ENCODE measurements at regions not wholly inside any gene's neighbourhood (a gene's known extent, or its start where the extent isn't known, plus 50 kb on each side); places are given as distances from the start of the nearest gene placed in this dataset.

DNA sequence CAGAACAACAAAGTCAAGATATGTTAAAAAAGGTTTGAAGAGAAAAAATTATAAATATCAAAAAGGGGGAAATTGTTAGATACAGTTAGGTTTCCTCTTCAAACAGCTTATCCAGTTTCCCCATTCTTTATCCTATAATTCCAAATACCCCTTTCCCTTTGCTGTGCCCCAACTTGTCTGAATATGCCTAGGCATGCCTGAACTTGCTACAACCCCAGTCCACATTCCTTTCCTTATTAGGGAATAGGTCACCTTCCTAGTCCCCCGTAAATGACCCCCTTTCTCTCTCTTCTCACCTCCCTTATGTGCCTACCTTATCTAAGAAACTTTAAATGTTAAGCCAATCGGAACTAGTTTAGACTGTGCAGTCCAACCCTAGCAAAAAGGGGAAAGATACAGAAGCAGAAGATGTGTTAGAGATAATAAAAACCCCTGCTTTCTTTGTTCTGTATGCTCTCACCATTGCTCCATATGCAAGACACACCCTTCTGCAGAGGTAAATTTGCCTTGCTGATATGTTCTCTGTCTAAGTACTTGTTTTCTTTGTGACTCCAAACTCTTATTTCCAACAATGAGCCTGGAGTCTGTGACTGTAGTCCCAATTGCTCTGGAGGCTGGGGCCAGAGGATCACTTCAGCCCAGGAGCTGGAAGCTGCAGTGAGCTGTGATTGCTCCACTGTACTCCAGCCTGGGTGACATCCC is 810.1 kb downstream of the PLA2G4A start:
- H3K27ac ChIP-seq, result no peak overlapping the region
- H3K4me1 ChIP-seq, result no peaks in the 10 kb centered on the region
- TF ChIP-seq POLR2AphosphoS5 (IDR thresholded peaks at IDR 0.05) (no peak), EP300 (IDR thresholded peaks at IDR 0.05) (no peak)
- H3K27me3 ChIP-seq, result no peaks in the 10 kb centered on the region
- DNase-seq, result no peak
- peaks cover 0 to 4% (median 0%) of the 10 kb centered on the region in 4 donors for H3K9me3 ChIP-seq
- WGBS, 2 donors, result 80 to 84% methylated on average over 2 of the region's 2 CpGs
- H3K4me3 ChIP-seq, result no peak overlapping the region
- intact Hi-C loops (cut with DNase I), result no loop called here
- H3K36me3 ChIP-seq, result no peaks in the 10 kb centered on the region

DNA sequence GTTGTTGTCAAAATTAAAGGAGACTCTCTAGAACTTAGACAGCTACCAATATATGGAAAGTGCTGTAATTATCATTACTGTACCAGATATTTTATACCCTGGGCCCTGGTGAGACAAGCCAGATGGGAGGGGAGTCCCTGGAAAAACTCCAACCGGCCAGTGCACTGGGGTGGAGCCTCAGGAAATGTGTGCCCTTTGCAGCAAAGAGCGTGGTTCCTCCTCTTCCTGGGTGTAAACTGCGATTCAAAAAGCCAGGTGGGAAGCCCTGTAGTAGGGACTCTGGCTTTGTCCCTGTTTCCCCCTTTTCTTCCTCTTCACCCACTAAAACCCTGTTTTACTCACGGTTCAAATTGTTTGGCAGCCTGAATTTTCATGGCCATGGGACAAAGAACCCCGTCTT is 812.3 kb downstream of the PLA2G4A start:
- DNase-seq, result no peak
- no peaks in the 10 kb centered on the region for H3K4me1 ChIP-seq
- intact Hi-C loops (cut with DNase I), result no loop called here
- no peak overlapping the region for H3K4me3 ChIP-seq
- 82 to 92% methylated on average over 5 of the region's 5 CpGs for WGBS, 2 donors
- H3K27me3 ChIP-seq, result no peaks in the 10 kb centered on the region
- TF ChIP-seq EP300 (IDR thresholded peaks at IDR 0.05), result no peak
- TF ChIP-seq POLR2AphosphoS5 (IDR thresholded peaks at IDR 0.05), result no peak
- TF ChIP-seq, protein P1, sequence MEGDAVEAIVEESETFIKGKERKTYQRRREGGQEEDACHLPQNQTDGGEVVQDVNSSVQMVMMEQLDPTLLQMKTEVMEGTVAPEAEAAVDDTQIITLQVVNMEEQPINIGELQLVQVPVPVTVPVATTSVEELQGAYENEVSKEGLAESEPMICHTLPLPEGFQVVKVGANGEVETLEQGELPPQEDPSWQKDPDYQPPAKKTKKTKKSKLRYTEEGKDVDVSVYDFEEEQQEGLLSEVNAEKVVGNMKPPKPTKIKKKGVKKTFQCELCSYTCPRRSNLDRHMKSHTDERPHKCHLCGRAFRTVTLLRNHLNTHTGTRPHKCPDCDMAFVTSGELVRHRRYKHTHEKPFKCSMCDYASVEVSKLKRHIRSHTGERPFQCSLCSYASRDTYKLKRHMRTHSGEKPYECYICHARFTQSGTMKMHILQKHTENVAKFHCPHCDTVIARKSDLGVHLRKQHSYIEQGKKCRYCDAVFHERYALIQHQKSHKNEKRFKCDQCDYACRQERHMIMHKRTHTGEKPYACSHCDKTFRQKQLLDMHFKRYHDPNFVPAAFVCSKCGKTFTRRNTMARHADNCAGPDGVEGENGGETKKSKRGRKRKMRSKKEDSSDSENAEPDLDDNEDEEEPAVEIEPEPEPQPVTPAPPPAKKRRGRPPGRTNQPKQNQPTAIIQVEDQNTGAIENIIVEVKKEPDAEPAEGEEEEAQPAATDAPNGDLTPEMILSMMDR (IDR thresholded peaks at IDR 0.05), result no peak
- no peak for TF ChIP-seq POLR2A (IDR thresholded peaks at IDR 0.05)
- H3K36me3 ChIP-seq, result no peaks in the 10 kb centered on the region
- H3K27ac ChIP-seq, result no peak overlapping the region
- no peaks in the 10 kb centered on the region for H3K9me3 ChIP-seq

DNA sequence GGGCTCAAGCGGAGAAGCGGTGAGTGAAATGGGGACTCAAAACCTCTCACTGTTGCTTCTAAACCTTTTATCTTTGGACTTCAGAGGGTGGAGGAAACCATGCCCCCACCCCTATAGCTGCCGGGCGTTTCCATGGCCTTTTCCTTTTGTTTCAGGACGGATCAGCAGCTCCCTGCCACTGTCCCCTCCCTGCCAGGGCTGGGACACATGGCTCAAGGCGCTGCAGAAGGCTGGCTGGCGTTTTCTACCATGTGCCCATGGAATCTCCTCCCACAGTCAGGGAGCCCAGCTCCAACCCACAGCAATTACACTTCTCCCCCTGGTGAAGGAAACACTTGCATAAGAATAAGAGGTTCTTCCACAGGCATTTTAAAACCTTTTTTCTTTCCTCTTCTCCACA is 812.7 kb downstream of the PLA2G4A start:
- no peak for DNase-seq
- no peaks in the 10 kb centered on the region for H3K4me1 ChIP-seq
- no peaks in the 10 kb centered on the region for H3K27me3 ChIP-seq
- TF ChIP-seq POLR2AphosphoS5 (IDR thresholded peaks at IDR 0.05), result no peak
- TF ChIP-seq, protein P1 (IDR thresholded peaks at IDR 0.05), result no peak
- no peaks in the 10 kb centered on the region for H3K36me3 ChIP-seq
- 61 to 79% methylated on average over 7 of the region's 7 CpGs for WGBS, 2 donors
- H3K4me3 ChIP-seq, result no peak overlapping the region
- intact Hi-C loops (cut with DNase I), result no loop called here
- no peak overlapping the region for H3K27ac ChIP-seq
- no peaks in the 10 kb centered on the region for H3K9me3 ChIP-seq

DNA sequence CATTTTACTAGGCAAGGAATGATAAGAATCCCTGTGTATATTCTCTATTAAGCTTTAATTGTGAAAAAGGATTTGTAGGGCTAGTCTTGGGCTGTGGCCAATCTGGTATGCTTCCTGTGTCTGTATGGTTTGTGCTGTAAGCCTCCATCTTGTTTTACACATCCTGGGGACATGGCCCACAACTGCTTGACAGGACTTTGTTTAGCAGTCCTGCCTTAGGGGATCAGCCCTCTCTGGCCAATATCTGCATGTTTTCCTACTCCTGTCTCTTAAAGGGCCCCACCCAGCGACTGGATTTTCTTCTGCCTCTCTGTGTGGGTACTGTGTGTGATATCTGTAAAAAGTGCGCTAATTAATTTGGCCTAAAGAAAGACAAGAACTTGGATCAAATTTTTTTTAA is 813.2 kb downstream of the PLA2G4A start:
- no peak for DNase-seq
- no peak overlapping the region for H3K27ac ChIP-seq
- H3K36me3 ChIP-seq, result no peaks in the 10 kb centered on the region
- WGBS, 2 donors, result 80 to 87% methylated on average over 2 of the region's 2 CpGs
- intact Hi-C loops (cut with DNase I), result no loop called here
- no peaks in the 10 kb centered on the region for H3K9me3 ChIP-seq
- no peak overlapping the region for H3K4me3 ChIP-seq
- H3K4me1 ChIP-seq, result no peaks in the 10 kb centered on the region
- H3K27me3 ChIP-seq, result no peaks in the 10 kb centered on the region
- TF ChIP-seq POLR2AphosphoS5 (IDR thresholded peaks at IDR 0.05), result no peak
- no peak for TF ChIP-seq POLR2A (IDR thresholded peaks at IDR 0.05)
- TF ChIP-seq EP300 (IDR thresholded peaks at IDR 0.05), result no peak
- TF ChIP-seq, protein P1 (IDR thresholded peaks at IDR 0.05), result no peak

DNA sequence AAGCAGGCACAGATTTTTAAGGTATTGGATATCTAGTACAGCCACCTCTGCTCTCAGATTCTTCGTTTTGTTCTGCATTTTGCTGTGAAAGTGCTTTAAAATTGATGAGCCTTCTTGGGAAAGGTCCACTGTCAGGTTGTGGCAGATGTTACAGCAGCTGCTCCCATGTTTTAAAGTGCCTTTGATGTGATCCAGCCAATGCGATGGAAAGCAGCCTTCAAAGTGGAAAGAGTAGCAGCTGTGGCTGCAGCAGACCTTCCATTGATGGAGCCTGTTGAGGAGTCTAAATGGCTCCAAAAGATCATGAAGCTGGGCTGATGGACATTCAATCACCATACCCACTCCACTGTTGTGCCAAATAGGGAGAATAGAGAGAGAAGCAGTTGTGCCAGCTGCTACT is 816.9 kb downstream of the PLA2G4A start:
- WGBS, 2 donors, result 50 to 65% methylated on average over 2 of the region's 2 CpGs
- intact Hi-C loops (cut with DNase I), result no loop called here
- TF ChIP-seq POLR2AphosphoS5 (IDR thresholded peaks at IDR 0.05) (no peak), POLR2A (IDR thresholded peaks at IDR 0.05) (no peak), EP300 (IDR thresholded peaks at IDR 0.05) (no peak)
- TF ChIP-seq, protein P1 (IDR thresholded peaks at IDR 0.05), result no peak

More for the DNA sequence above, 816.9 kb downstream of the PLA2G4A start:
- Histone ChIP-seq H3K4me3 (no peak overlapping the region), H3K27me3 (no peaks in the 10 kb centered on the region), H3K9me3 (no peaks in the 10 kb centered on the region), H3K36me3 (no peaks in the 10 kb centered on the region), H3K4me1 (no peaks in the 10 kb centered on the region), H3K27ac (no peak overlapping the region)
- DNase-seq, result no peak

Data from sigmoid colon (tissue), 6 donors.